ENCODE measurements at regions not wholly inside any gene's neighbourhood (a gene's known extent, or its start where the extent isn't known, plus 50 kb on each side); places are given as distances from the start of the nearest gene placed in this dataset.

DNA sequence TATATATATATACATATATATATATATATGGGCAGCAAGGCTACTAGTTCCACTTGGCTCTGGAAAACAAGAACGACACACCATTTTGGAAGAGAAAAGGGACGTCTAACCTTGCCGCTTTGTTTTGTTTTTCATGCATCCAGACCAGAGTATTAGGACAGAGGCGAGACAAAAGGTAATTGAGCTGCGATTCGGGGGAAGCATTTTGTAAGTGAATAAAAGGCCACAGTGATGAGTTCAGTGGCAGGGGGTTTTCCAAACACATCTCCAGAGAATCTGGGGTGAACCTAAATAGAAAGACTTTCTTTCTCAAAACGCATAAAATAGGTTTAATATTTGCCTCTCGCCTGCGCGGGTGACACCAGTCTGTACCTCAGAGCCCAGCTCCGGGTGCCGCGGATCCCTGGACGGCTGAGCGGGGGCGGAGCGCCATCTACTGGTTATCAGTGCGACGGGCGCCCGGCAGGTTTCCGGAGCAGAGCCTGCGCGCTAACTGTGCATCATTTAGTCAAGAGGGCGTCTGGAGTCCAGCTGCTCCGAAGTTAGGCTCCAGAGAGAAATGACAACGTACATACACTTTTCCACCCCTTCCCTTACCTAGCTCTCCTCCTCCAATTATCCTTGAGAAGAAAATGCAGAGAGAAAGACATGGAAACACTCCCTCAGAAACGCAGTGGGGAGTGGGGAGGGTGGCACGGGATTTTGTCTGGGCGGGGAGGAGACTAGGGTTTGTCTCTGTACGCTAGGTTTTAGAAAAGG lies 262.3 kb downstream of the TBC1D4 start (continued):
- TF ChIP-seq, protein P1, sequence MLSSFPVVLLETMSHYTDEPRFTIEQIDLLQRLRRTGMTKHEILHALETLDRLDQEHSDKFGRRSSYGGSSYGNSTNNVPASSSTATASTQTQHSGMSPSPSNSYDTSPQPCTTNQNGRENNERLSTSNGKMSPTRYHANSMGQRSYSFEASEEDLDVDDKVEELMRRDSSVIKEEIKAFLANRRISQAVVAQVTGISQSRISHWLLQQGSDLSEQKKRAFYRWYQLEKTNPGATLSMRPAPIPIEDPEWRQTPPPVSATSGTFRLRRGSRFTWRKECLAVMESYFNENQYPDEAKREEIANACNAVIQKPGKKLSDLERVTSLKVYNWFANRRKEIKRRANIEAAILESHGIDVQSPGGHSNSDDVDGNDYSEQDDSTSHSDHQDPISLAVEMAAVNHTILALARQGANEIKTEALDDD (IDR thresholded peaks at IDR 0.05): no peak
- TF ChIP-seq NRF1 (conservative IDR thresholded peaks at IDR 0.05 in 1 of 2, IDR thresholded peaks at IDR 0.05 in 1 of 2): peak; percentile 29 to 40; a peak in 2 of 4 replicates
- TF ChIP-seq REST (IDR thresholded peaks at IDR 0.05; ENCODE audit: borderline replicate concordance): peak; percentile 75
- TF ChIP-seq REST (CRISPR knock-in tag; IDR thresholded peaks at IDR 0.05; ENCODE audit: low read depth): no peak
- no peak for TF ChIP-seq MED1 (CRISPR knock-in tag; IDR thresholded peaks at IDR 0.05; ENCODE audit: borderline replicate concordance)
- 0 out of 2 replicates have a peak, but pooled peaks have one; percentile 31 for TF ChIP-seq ETV5 (CRISPR knock-in tag; IDR thresholded peaks at IDR 0.05; ENCODE audit: low read depth)
- 0 out of 2 replicates have a peak, but pooled peaks have one; percentile 17 for TF ChIP-seq CXXC5 (CRISPR knock-in tag; IDR thresholded peaks at IDR 0.05)
- no peak for TF ChIP-seq ZNF445 (CRISPR knock-in tag; IDR thresholded peaks at IDR 0.05; ENCODE audit: low read depth)
- no peak for TF ChIP-seq ZNF165 (CRISPR knock-in tag; IDR thresholded peaks at IDR 0.05; ENCODE audit: borderline replicate concordance)

Measured in K562 (cell line).